Endodermal cell (in vitro differentiated cells): ENCODE measurements at regions not wholly inside any gene's neighbourhood (a gene's known extent, or its start where the extent isn't known, plus 50 kb on each side); places are given as distances from the start of the nearest gene placed in this dataset.
"Not testable (repeated sequence)": the region's sequence is repeated elsewhere in the genome, so short reads cannot be mapped to it uniquely, and the experiment has no call there.

Experiments used
- DNase-seq: peaks from one replicate; pipeline ENCODE4 v3.0.0-alpha.2; 2017
- H3K27ac ChIP-seq: 2 replicates; pipeline ENCODE4 v1.5.1; 2013; ENCODE audit warnings: mild to moderate bottlenecking, low read depth, low read length, moderate library complexity
- H3K27me3 ChIP-seq: 2 replicates; pipeline ENCODE4 v1.6.1; 2013; ENCODE audit warnings: mild to moderate bottlenecking, low read length, moderate library complexity; ENCODE audit not compliant: insufficient read depth, control insufficient read depth, poor library complexity, severe bottlenecking
- H3K36me3 ChIP-seq: 2 replicates; pipeline ENCODE4 v1.7.0; 2013; ENCODE audit warnings: mild to moderate bottlenecking, low read length, moderate library complexity; ENCODE audit not compliant: control insufficient read depth, insufficient read depth
- H3K4me1 ChIP-seq: one replicate; pipeline ENCODE4 v1.7.0; 2013; ENCODE audit warnings: low read length; ENCODE audit not compliant: control insufficient read depth, insufficient read depth
- H3K4me3 ChIP-seq: 2 replicates; pipeline ENCODE4 v1.5.1; 2013; ENCODE audit warnings: mild to moderate bottlenecking, low read length, moderate library complexity
- H3K9ac ChIP-seq: 2 replicates; pipeline ENCODE4 v1.6.1; 2013; ENCODE audit warnings: mild to moderate bottlenecking, low read length, moderate library complexity; ENCODE audit not compliant: poor library complexity, severe bottlenecking; ENCODE audit errors: extremely low read depth
- H3K9me3 ChIP-seq: 2 replicates; pipeline ENCODE4 v1.6.1; 2013; ENCODE audit warnings: mild to moderate bottlenecking, low read length, moderate library complexity; ENCODE audit not compliant: control insufficient read depth
- H3K27ac Mint-ChIP-seq: 2 replicates; pipeline ENCODE4 v1.8.0; 2020; ENCODE audit warnings: mixed read lengths
- H3K27me3 Mint-ChIP-seq: 2 replicates; pipeline ENCODE4 v1.8.0; 2021; ENCODE audit warnings: mild to moderate bottlenecking, mixed read lengths; ENCODE audit not compliant: insufficient read depth
- H3K36me3 Mint-ChIP-seq: 2 replicates; pipeline ENCODE4 v1.8.0; 2020; ENCODE audit warnings: low read depth, mixed read lengths
- H3K4me1 Mint-ChIP-seq: 2 replicates; pipeline ENCODE4 v1.8.0; 2020; ENCODE audit warnings: mixed read lengths
- H3K4me3 Mint-ChIP-seq: 2 replicates; pipeline ENCODE4 v1.8.0; 2020; ENCODE audit warnings: mild to moderate bottlenecking, moderate library complexity, mixed read lengths
- H3K9me3 Mint-ChIP-seq: 2 replicates; pipeline ENCODE4 v1.8.0; 2020; ENCODE audit warnings: mild to moderate bottlenecking, mixed read lengths
- WGBS, 2 experiments: methylation state at CpG; one replicate each; pipeline versions ENCODE4 v1.1.5 to v1.1.7; 2013; ENCODE audit warnings: missing lambda C conversion rate in 2 of 2, mixed read lengths in 1 of 2; ENCODE audit not compliant: insufficient coverage in 1 of 2, insufficient read length in 1 of 2; 5-methylcytosine and 5-hydroxymethylcytosine counted together
- TF ChIP-seq, protein P1 (sequence below): fragments of 200-600 bp; sonication (generic); conservative IDR thresholded peaks from 2 replicates; pipeline ENCODE4 v1.5.0; 2021; ENCODE audit warnings: antibody characterized with exemption, mild to moderate bottlenecking

DNA sequence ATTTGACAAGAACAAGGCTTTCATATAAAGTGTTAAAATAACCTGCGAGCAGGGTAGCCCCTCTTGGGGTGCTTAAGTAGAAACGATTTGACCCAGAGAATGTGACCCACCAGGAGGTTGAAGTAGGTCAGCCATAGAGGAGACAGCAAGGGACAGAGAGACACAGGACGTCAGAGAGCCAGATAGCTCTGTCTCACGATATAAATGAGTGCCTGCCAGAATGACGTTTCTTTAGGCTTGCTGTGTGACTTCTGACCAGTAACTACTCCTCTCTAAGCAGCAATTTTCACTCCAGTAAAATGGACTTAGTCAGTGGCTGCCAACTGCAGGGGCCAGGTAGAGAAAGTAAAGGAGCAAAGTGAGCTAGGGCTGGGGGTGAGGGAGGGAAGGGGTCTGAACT lies 473.0 kb upstream of the C16orf82 start:
- Mint-ChIP-seq H3K27ac (no peak overlapping the region), H3K9me3 (no peaks in the 10 kb centered on the region), H3K27me3 (peaks cover 49% of the 10 kb centered on the region), H3K4me1 (peaks cover 12% of the 10 kb centered on the region), H3K4me3 (no peak overlapping the region), H3K36me3 (no peaks in the 10 kb centered on the region)
- TF ChIP-seq, protein P1, sequence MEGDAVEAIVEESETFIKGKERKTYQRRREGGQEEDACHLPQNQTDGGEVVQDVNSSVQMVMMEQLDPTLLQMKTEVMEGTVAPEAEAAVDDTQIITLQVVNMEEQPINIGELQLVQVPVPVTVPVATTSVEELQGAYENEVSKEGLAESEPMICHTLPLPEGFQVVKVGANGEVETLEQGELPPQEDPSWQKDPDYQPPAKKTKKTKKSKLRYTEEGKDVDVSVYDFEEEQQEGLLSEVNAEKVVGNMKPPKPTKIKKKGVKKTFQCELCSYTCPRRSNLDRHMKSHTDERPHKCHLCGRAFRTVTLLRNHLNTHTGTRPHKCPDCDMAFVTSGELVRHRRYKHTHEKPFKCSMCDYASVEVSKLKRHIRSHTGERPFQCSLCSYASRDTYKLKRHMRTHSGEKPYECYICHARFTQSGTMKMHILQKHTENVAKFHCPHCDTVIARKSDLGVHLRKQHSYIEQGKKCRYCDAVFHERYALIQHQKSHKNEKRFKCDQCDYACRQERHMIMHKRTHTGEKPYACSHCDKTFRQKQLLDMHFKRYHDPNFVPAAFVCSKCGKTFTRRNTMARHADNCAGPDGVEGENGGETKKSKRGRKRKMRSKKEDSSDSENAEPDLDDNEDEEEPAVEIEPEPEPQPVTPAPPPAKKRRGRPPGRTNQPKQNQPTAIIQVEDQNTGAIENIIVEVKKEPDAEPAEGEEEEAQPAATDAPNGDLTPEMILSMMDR, result no peak
- Histone ChIP-seq H3K4me3 (no peak overlapping the region), H3K27me3 (peaks cover 26% of the 10 kb centered on the region), H3K27ac (no peak overlapping the region), H3K9me3 (no peaks in the 10 kb centered on the region), H3K4me1 (peaks cover 4% of the 10 kb centered on the region), H3K36me3 (no peaks in the 10 kb centered on the region), H3K9ac (no peak overlapping the region)
- peak; percentile 35 for DNase-seq
- WGBS, 2 experiments, result 80 to 83% methylated on average over 4 to 5 of the region's 5 CpGs

DNA sequence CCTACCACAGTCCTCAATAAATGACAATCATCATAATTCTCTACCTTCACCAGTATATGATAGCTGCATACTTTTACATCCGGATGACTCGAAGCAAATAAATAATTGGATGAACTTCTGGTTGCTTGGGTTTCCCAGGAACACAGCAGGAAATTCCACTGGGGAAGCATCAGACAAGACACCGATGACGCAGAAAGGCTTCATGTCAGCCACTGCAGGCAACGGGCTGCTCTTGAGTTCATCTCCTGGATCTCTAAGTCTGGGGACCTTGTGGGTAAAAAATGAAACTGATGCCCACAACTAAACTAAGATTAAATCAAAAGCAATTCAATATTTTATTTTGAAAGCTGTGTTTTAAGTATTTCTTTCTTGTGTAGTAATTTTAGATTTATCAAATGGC lies 472.1 kb upstream of the C16orf82 start:
- H3K36me3 ChIP-seq, result no peaks in the 10 kb centered on the region
- H3K9ac ChIP-seq, result no peak overlapping the region
- no peak overlapping the region for H3K27ac ChIP-seq
- H3K36me3 Mint-ChIP-seq, result no peaks in the 10 kb centered on the region
- H3K9me3 Mint-ChIP-seq, result no peaks in the 10 kb centered on the region
- peaks cover 36% of the 10 kb centered on the region for H3K27me3 ChIP-seq
- TF ChIP-seq, protein P1, result no peak
- H3K4me3 Mint-ChIP-seq, result no peak overlapping the region
- peak; percentile 26 for DNase-seq
- peaks cover 57% of the 10 kb centered on the region for H3K27me3 Mint-ChIP-seq
- H3K27ac Mint-ChIP-seq, result no peak overlapping the region
- peaks cover 21% of the 10 kb centered on the region for H3K4me1 Mint-ChIP-seq
- no peaks in the 10 kb centered on the region for H3K9me3 ChIP-seq
- WGBS, 2 experiments, result 94 to 100% methylated on average over 4 to 5 of the region's 5 CpGs
- H3K4me1 ChIP-seq, result peaks cover 4% of the 10 kb centered on the region
- H3K4me3 ChIP-seq, result no peak overlapping the region

DNA sequence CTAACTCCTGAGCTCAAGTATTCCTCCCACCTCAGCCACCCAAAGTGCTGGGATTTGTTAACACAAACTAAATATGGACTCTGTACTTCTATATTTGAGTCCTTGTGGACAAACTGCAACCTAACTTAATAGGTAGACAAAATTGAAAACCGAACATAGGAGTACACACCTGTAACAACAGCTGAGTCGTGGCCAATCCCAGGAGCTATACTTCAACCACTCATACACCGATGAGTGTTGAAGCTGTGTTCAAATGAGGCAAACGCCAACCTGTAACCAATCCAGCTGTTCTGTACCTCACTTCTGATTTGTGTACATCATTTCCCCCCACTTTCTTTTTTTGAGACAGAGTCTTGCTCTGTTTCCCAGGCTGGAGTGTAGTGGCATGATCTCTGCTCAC lies 471.5 kb upstream of the C16orf82 start:
- Mint-ChIP-seq H3K4me3 (no peak overlapping the region), H3K27me3 (peaks cover 56% of the 10 kb centered on the region), H3K27ac (no peak overlapping the region), H3K36me3 (no peaks in the 10 kb centered on the region), H3K4me1 (peaks cover 23% of the 10 kb centered on the region), H3K9me3 (no peaks in the 10 kb centered on the region)
- H3K4me3 ChIP-seq, result no peak overlapping the region
- TF ChIP-seq, protein P1, result no peak
- H3K9ac ChIP-seq, result no peak overlapping the region
- peaks cover 4% of the 10 kb centered on the region for H3K4me1 ChIP-seq
- no peaks in the 10 kb centered on the region for H3K9me3 ChIP-seq
- H3K27ac ChIP-seq, result no peak overlapping the region
- DNase-seq, result no peak
- WGBS, 2 experiments, result 90 to 98% methylated on average over 4 of the region's 4 CpGs
- H3K27me3 ChIP-seq, result peaks cover 38% of the 10 kb centered on the region
- H3K36me3 ChIP-seq, result no peaks in the 10 kb centered on the region

DNA sequence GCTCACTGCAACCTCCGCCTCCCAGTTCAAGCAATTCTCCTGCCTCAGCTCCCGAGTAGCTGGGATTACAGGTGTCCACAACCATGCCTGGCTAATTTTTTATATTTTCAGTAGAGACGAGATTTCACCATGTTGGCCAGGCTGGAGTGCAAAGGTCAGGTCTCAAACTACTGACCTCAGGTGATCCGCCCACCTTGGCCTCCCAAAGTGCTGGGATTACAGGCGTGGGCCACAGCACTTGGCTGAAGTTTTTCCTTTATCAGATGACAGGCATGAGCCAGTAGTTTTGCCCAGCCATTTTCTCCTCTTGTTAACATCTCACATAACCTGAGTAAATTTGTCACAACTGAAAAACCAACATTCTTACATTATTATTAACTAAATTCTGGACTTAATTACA lies 470.7 kb upstream of the C16orf82 start:
- not testable (repeated sequence) for H3K36me3 ChIP-seq, H3K4me1 ChIP-seq
- 95 to 98% methylated on average over 5 of the region's 5 CpGs for WGBS, 2 experiments

More for the DNA sequence above, 470.7 kb upstream of the C16orf82 start:
- H3K9me3 ChIP-seq, H3K4me3 Mint-ChIP-seq, H3K9ac ChIP-seq, DNase-seq, H3K27ac ChIP-seq, H3K4me3 ChIP-seq, H3K36me3 Mint-ChIP-seq, H3K27ac Mint-ChIP-seq, H3K9me3 Mint-ChIP-seq: not testable (repeated sequence)
- Mint-ChIP-seq H3K27me3 (peaks cover 58% of the 10 kb centered on the region), H3K4me1 (peaks cover 23% of the 10 kb centered on the region)
- peaks cover 38% of the 10 kb centered on the region for H3K27me3 ChIP-seq
